H9 (cell line): ENCODE measurements at regions not wholly inside any gene's neighbourhood (a gene's known extent, or its start where the extent isn't known, plus 50 kb on each side); places are given as distances from the start of the nearest gene placed in this dataset.

ENCODE experiments used
- DNase-seq: peaks from one replicate; pipeline ENCODE4 v3.0.0-alpha.2; 2017
- H2AFZ ChIP-seq: one replicate; pipeline ENCODE4 v1.6.1; 2013; ENCODE audit warnings: mild to moderate bottlenecking, low read length, control low read depth, moderate library complexity
- H2AK5ac ChIP-seq: 2 replicates; pipeline ENCODE4 v1.6.1; 2013; ENCODE audit warnings: low read length, control low read depth, mixed read lengths; ENCODE audit not compliant: insufficient read length
- H2BK120ac ChIP-seq: one replicate; pipeline ENCODE4 v1.6.1; 2013; ENCODE audit warnings: low read depth, mild to moderate bottlenecking, low read length, control low read depth, inconsistent platforms; ENCODE audit not compliant: poor library complexity, severe bottlenecking
- H2BK12ac ChIP-seq: 2 replicates; pipeline ENCODE4 v1.6.1; 2013; ENCODE audit warnings: low read length, control low read depth, mixed read lengths, low read depth; ENCODE audit not compliant: insufficient read length
- H2BK15ac ChIP-seq: 2 replicates; pipeline ENCODE4 v1.6.1; 2013; ENCODE audit warnings: low read depth, low read length, control low read depth
- H2BK20ac ChIP-seq: one replicate; pipeline ENCODE4 v1.6.1; 2013; ENCODE audit warnings: low read depth, mild to moderate bottlenecking, low read length, control low read depth, inconsistent platforms; ENCODE audit not compliant: poor library complexity, severe bottlenecking
- H2BK5ac ChIP-seq: 2 replicates; pipeline ENCODE4 v1.6.1; 2013; ENCODE audit warnings: low read length, control low read depth, mixed read lengths; ENCODE audit not compliant: insufficient read length
- H3K14ac ChIP-seq: 2 replicates; pipeline ENCODE4 v1.6.1; 2013; ENCODE audit warnings: low read length, control low read depth; ENCODE audit not compliant: insufficient read depth
- H3K18ac ChIP-seq: 2 replicates; pipeline ENCODE4 v1.6.1; 2013; ENCODE audit warnings: low read depth, mild to moderate bottlenecking, mixed read lengths, low read length, control low read depth; ENCODE audit not compliant: insufficient read length
- H3K23ac ChIP-seq: 2 replicates; pipeline ENCODE4 v1.6.1; 2013; ENCODE audit warnings: low read length, control low read depth, mixed read lengths, low read depth; ENCODE audit not compliant: insufficient read length
- H3K23me2 ChIP-seq: 2 replicates; pipeline ENCODE4 v1.6.1; 2013; ENCODE audit warnings: low read depth, mild to moderate bottlenecking, mixed read lengths, low read length, control low read depth; ENCODE audit not compliant: insufficient read length, poor library complexity, severe bottlenecking
- H3K27ac ChIP-seq: 2 replicates; pipeline ENCODE4 v1.5.1; 2013; ENCODE audit warnings: low read length, control low read depth, mixed read lengths, low read depth; ENCODE audit not compliant: insufficient read length
- H3K27me3 ChIP-seq: 2 replicates; pipeline ENCODE4 v1.6.1; 2013; ENCODE audit warnings: low read length, control low read depth, inconsistent platforms; ENCODE audit not compliant: insufficient read depth
- H3K4ac ChIP-seq: 2 replicates; pipeline ENCODE4 v1.6.1; 2013; ENCODE audit warnings: low read depth, mild to moderate bottlenecking, control low read depth, inconsistent platforms, low read length, moderate library complexity
- H3K4me1 ChIP-seq: 2 replicates; pipeline ENCODE4 v1.6.1; 2013; ENCODE audit warnings: low read length, control low read depth, inconsistent platforms; ENCODE audit not compliant: insufficient read depth
- H3K4me2 ChIP-seq: 2 replicates; pipeline ENCODE4 v1.6.1; 2013; ENCODE audit warnings: low read length, control low read depth, mixed read lengths; ENCODE audit not compliant: insufficient read length, insufficient read depth
- H3K56ac ChIP-seq: 2 replicates; pipeline ENCODE4 v1.6.1; 2013; ENCODE audit warnings: low read depth, mild to moderate bottlenecking, mixed read lengths, low read length, control low read depth; ENCODE audit not compliant: insufficient read length
- H3K79me1 ChIP-seq: 2 replicates; pipeline ENCODE4 v1.6.1; 2013; ENCODE audit warnings: low read depth, mild to moderate bottlenecking, moderate library complexity, low read length, control low read depth, inconsistent platforms; ENCODE audit not compliant: insufficient read depth, poor library complexity, severe bottlenecking
- H3K79me2 ChIP-seq: 2 replicates; pipeline ENCODE4 v1.6.1; 2013; ENCODE audit warnings: low read length, control low read depth, inconsistent platforms; ENCODE audit not compliant: insufficient read depth
- H3K9ac ChIP-seq: 2 replicates; pipeline ENCODE4 v1.6.1; 2013; ENCODE audit warnings: low read length, control low read depth, mixed read lengths; ENCODE audit not compliant: insufficient read length; ENCODE audit errors: extremely low read depth
- H3K9me3 ChIP-seq: one replicate; pipeline ENCODE4 v1.6.1; 2013; ENCODE audit warnings: low read depth, low read length, inconsistent platforms; ENCODE audit not compliant: control insufficient read depth
- H3T11ph ChIP-seq: one replicate; pipeline ENCODE4 v1.6.1; 2013; ENCODE audit warnings: mild to moderate bottlenecking, low read length, control low read depth, inconsistent platforms
- H4K20me1 ChIP-seq: one replicate; pipeline ENCODE4 v1.6.1; 2013; ENCODE audit not compliant: control insufficient read depth, insufficient read length, insufficient read depth
- H4K5ac ChIP-seq: 2 replicates; pipeline ENCODE4 v1.6.1; 2013; ENCODE audit warnings: low read depth, mild to moderate bottlenecking, mixed read lengths, low read length, control low read depth; ENCODE audit not compliant: insufficient read length
- H4K8ac ChIP-seq: replicated peaks from 2 replicates; pipeline ENCODE4 v1.6.1; 2013; ENCODE audit warnings: low read length, control low read depth, mixed read lengths, low read depth; ENCODE audit not compliant: insufficient read length
- H4K91ac ChIP-seq: 2 replicates; pipeline ENCODE4 v1.6.1; 2013; ENCODE audit warnings: low read depth, mild to moderate bottlenecking, moderate library complexity, mixed read lengths, low read length, control low read depth; ENCODE audit not compliant: insufficient read length
- H3K27ac Mint-ChIP-seq, 3 experiments: 2 replicates in 2 of 3; 3 replicates in 1 of 3; pipeline ENCODE4 v1.8.0; 2020 to 2021; ENCODE audit warnings: mixed read lengths in 3 of 3, mild to moderate bottlenecking in 1 of 3, moderate library complexity in 1 of 3
- H3K27me3 Mint-ChIP-seq: 2 replicates; pipeline ENCODE4 v1.8.0; 2021; ENCODE audit warnings: low read depth, mild to moderate bottlenecking, moderate library complexity, mixed read lengths
- H3K36me3 Mint-ChIP-seq, 3 experiments: 2 replicates in 2 of 3; 3 replicates in 1 of 3; pipeline ENCODE4 v1.8.0; 2020 to 2021; ENCODE audit warnings: low read depth in 3 of 3, mixed read lengths in 3 of 3; ENCODE audit not compliant: insufficient read depth in 1 of 3
- H3K4me1 Mint-ChIP-seq, 2 experiments: 2 replicates each; pipeline ENCODE4 v1.8.0; 2020; ENCODE audit warnings: mixed read lengths in 2 of 2
- H3K4me3 Mint-ChIP-seq, 2 experiments: 2 replicates in 1 of 2; 3 replicates in 1 of 2; pipeline ENCODE4 v1.8.0; 2020 to 2021; ENCODE audit warnings: mild to moderate bottlenecking in 2 of 2, mixed read lengths in 2 of 2, moderate library complexity in 1 of 2
- H3K9me3 Mint-ChIP-seq, 2 experiments: 2 replicates in 1 of 2; 3 replicates in 1 of 2; pipeline ENCODE4 v1.8.0; 2020; ENCODE audit warnings: mild to moderate bottlenecking in 2 of 2, mixed read lengths in 2 of 2, moderate library complexity in 1 of 2
- CTCF ChIP-seq: fragments of 200-600 bp; sonication (generic); conservative IDR thresholded peaks from 3 replicates; pipeline ENCODE4 v1.8.0; 2021; ENCODE audit warnings: antibody characterized with exemption, mild to moderate bottlenecking
- WGBS: extraction: QIAGEN DNeasy Blood & Tissue Kit; methylation state at CpG from one replicate; pipeline ENCODE4 v1.1.7; 2013; ENCODE audit warnings: missing lambda C conversion rate, low lambda C conversion rate, mixed read lengths; ENCODE audit not compliant: insufficient read length; ENCODE audit errors: extremely low coverage; 5-methylcytosine and 5-hydroxymethylcytosine counted together

- Histone ChIP-seq H2BK15ac (no peak overlapping the region), H4K5ac (no peak overlapping the region), H3K18ac (no peak overlapping the region), H4K91ac (no peak overlapping the region), H3K56ac (no peak overlapping the region), H3T11ph (no peak overlapping the region), H2BK120ac (no peak overlapping the region), H3K4me2 (no peak overlapping the region), H2AFZ (no peak overlapping the region), H3K9ac (no peak overlapping the region), H4K8ac (no peak overlapping the region), H3K9me3 (no peaks in the 10 kb centered on the region), H3K79me1 (no peaks in the 10 kb centered on the region), H3K4ac (no peak overlapping the region), H3K23me2 (no peaks in the 10 kb centered on the region), H3K4me1 (no peaks in the 10 kb centered on the region), H3K27me3 (no peaks in the 10 kb centered on the region; the same call in 1 of the 2 replicates), H3K79me2 (no peaks in the 10 kb centered on the region), H3K23ac (no peak overlapping the region), H2BK5ac (no peak overlapping the region), H3K27ac (no peak overlapping the region), H3K14ac (no peak overlapping the region), H2BK20ac (no peak overlapping the region), H4K20me1 (no peaks in the 10 kb centered on the region), H2AK5ac (no peak overlapping the region), H2BK12ac (no peak overlapping the region)
- DNase-seq = no peak
- H3K4me1 Mint-ChIP-seq = peaks cover 0 to 6% of the 10 kb centered on the region in 2 experiments; a peak in 2 of 4 replicates
- peaks cover 2% of the 10 kb centered on the region; the same call in 1 of the 2 replicates for H3K27me3 Mint-ChIP-seq
- no peaks in the 10 kb centered on the region for H3K36me3 Mint-ChIP-seq
- no peak overlapping the region for H3K27ac Mint-ChIP-seq
- no peak for TF ChIP-seq CTCF
- peaks cover 0 to 3% of the 10 kb centered on the region in 2 experiments; a peak in 1 of 5 replicates for H3K9me3 Mint-ChIP-seq
- H3K4me3 Mint-ChIP-seq = no peak overlapping the region
- WGBS = no CpG with 5 or more reads among the region's 3 CpGs
Measured at GRCh38 chr14:95445161-95445560, 71.3 kb downstream of the SYNE3 start.
